GM19372 (cell line): ENCODE measurements at regions not wholly inside any gene's neighbourhood (a gene's known extent, or its start where the extent isn't known, plus 50 kb on each side); places are given as distances from the start of the nearest gene placed in this dataset.

Source experiments
- ATAC-seq: cut with Tn5 transposase; IDR thresholded peaks from one replicate; pipeline ENCODE4 v1.9.1; 2021; ENCODE audit warnings: mild to moderate bottlenecking, low read depth, moderate library complexity; ENCODE audit not compliant: unreplicated experiment

- ATAC-seq, result no peak
Measured at GRCh38 chr2:157107460-157107859, 150.0 kb upstream of the GALNT5 start.

- ATAC-seq, result no peak
Measured at GRCh38 chr2:157107877-157108276, 149.6 kb upstream of the GALNT5 start.

DNA sequence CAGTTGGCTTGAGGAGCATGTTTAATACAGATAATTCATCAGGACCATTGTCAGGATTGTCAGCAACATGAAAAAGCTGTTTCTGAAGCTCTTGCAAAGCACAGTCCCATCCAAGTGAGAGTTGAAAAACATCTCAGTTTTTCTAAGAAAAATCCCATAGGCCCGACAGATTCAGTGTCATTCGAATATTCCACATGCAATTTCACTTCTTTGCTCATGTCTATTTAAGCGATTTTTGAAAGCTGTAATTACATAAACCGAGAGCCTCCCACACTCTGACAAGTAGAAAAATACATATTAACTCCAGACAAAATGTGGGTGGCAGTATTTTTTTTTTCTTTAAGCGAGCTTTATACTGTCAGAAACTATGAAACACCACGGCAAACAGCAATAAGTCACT, 134.7 kb upstream of the GALNT5 start:
- no peak for ATAC-seq

DNA sequence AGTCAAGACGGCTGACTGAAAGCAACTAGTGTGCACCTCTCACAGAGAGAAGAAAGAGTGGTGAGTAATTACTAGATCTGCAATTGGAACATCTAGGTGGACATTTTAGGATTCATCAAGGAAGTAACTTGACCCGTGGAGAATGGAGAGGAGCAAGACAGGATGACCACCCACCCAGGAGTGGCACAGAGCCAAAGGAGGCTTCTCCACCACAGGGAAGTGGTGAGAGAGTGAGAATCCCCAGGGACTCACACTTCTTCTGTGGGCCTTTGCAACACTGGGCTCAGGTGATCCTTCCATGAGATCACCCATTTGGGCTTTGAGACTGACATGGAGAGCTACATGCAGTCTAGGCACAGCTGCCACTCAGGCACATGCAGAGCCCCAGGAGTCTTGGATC, 132.8 kb upstream of the GALNT5 start:
- no peak for ATAC-seq

- ATAC-seq, result no peak
Measured at GRCh38 chr2:157125685-157126084, 131.8 kb upstream of the GALNT5 start.

DNA sequence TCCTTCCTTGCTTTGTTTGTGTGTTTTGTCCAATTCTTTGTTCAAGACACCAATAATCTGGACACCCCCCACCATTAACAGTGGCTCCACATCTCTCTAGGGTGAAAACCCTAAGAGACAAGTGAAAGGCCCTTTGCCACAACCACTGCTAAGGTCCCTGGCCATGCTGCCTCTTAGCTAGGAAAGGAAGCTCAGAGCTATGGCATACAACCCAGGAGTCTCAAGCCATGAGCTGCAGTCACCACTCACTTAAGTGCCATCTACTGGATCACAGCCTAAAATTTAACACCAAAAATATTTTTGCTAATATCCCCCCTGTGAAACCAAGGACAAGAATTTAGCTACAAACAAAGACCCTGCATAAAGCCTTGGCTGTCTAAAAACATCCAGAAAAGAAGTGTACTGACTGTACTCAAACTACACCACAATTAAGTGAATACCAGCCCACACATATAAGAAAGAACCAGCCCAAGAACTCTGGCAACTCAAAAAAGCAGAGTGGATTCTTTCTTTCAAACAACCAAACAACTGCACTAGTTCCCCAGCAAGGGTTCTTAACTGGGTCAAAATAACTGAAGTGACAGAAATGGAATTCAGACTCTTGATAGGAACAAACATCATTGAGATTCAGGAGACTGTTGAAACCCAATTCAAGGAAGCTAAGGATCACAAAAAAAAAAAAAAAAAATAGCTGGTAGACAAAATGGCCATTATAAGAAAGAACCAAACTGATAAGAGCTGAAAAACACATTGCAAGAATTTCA, 130.1 kb upstream of the GALNT5 start:
- no peak for ATAC-seq

- ATAC-seq, result no peak
Measured at GRCh38 chr2:157143901-157144300, 113.6 kb upstream of the GALNT5 start.

DNA sequence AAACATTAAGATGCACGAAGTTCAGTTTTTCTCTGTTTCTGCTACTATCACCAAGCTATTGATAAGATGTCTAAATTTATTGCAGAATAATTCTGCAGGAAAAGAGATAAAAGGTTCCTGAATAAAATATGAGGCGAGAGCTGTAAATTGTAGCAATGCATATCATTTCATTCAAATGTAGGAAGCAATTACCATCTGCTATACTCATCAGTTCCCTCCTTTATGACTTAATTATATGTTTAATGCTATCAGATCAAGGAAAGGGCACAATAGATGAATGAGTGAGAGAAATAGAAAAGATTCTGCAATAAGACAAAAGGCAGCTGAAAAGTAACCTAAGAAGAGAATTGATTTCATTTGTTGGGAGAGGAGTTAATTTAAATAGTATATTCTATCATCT, 108.2 kb upstream of the GALNT5 start:
- ATAC-seq, result no peak

DNA sequence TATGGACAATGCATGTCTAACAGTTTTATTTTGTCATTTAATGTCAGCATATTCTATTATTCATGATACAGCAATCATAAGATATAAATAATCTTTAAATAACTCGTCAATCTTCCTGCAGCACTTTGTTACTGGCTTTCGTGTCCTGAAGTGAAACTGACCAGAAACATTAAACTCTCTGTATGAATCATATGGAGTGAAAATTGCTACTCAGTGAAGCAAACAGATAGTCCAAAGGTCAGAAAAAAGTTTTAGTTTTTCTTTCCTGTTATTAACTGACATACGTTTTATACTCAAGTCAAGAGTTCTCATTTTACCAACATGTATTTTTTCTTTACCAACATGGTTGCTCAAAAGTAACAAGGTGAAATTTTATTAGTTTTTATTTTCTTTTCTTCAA, 106.8 kb upstream of the GALNT5 start:
- ATAC-seq, result peak; percentile 84

GRCh38 chr2:157152362-157152761, 105.1 kb upstream of the GALNT5 start:
- no peak for ATAC-seq

GRCh38 chr2:157155992-157156391, 101.5 kb upstream of the GALNT5 start:
- ATAC-seq, result no peak

DNA sequence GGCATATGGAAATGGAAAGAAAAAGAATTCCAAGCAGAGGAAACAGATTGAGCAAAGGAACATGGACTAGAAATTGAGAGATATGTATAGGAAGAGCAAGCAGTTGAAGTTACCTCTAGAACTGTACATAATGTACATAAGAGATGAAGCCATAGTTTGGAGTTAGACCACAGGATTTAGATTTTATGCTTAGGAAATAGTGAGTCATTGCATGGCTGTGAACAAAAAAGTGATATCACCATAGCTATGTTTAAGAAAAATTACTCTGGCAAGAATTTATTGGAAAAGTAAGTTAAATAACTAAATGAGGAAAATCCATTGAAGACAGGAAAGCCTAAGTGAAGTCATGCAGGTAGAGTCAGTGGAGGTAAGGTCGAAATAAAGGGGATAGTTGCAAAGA, 99.4 kb upstream of the GALNT5 start:
- no peak for ATAC-seq

GRCh38 chr2:157159221-157159934, 98.1 kb upstream of the GALNT5 start:
- ATAC-seq, result no peak

- no peak for ATAC-seq
Measured at GRCh38 chr2:157160111-157160510, 97.4 kb upstream of the GALNT5 start.

GRCh38 chr2:157164370-157164769, 93.1 kb upstream of the GALNT5 start:
- ATAC-seq, result no peak

DNA sequence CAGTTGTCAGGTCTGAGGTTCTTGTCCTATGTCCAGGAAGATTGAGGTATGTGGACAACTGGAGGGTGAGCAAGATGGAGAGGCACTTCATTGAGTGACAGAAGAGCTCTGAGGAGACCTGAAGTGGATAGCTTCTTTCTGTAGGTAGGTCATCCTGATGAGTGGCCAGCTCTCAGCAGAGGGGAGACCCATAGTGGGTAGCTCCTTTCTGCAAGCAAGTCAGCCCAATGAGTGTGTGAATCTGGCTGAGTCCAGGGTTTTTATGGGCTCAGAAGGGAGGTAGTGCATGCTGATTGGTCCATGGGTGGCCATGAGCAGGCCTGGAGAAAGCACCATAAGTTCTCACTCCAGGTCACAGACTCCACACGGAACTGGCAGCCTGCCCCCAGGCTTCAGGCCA, 92.6 kb upstream of the GALNT5 start:
- no peak for ATAC-seq

DNA sequence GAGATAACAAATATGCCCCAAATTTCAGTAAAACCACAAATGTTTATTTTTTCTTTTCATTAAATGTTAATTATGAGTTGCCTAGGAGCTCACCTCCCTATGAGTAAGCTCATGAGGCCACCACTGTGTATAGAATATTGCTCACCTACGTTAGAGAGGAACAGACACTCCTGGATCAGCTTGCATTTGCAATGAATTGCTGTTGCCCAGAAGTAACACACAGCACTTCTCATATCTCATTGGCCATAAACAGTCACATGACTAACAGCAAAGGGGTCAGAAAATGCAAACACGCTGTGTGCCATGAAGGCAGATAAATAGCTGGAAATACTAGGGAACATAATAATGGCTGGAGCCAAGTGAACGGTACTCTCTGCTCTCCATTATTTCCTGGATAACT, 89.0 kb upstream of the GALNT5 start:
- no peak for ATAC-seq

- ATAC-seq, result no peak
Measured at GRCh38 chr2:157169889-157170288, 87.6 kb upstream of the GALNT5 start.

DNA sequence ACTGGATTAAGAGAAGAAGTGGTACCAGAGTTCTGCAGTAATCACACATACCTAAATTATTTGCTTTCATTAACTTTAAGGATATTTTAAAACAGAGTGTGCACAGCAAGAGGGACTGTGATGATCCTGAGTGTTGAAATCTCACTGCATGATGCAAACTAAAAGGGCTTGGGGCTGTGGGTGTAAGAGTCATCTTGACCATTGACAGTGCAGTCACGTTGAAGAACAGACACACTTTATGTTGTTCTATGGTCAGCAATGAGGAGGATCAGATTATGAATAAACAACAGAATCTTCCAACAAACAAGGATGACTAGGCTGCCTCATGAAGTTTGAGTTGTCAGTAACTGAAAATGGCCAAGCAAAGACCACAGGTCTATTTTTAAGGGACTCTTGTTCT, 87.2 kb upstream of the GALNT5 start:
- ATAC-seq, result no peak

DNA sequence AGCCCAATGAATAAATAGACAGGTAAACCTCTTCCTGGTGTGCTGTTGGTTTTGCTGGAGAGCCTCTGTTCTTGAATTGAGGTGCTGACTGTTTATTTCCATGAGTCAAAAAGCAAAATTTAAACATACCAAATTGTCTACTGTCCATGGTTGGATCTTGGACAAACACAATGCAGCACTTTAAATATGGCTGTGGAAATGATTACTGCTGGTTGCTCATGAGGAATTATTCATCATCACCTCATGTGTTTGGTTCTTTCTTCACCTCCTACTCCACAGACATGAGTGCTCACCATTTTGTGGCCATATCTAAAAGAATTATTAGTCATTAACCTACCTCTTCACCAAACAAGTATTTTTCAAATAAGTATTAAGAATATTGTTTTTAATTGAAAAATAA, 85.3 kb upstream of the GALNT5 start:
- no peak for ATAC-seq

DNA sequence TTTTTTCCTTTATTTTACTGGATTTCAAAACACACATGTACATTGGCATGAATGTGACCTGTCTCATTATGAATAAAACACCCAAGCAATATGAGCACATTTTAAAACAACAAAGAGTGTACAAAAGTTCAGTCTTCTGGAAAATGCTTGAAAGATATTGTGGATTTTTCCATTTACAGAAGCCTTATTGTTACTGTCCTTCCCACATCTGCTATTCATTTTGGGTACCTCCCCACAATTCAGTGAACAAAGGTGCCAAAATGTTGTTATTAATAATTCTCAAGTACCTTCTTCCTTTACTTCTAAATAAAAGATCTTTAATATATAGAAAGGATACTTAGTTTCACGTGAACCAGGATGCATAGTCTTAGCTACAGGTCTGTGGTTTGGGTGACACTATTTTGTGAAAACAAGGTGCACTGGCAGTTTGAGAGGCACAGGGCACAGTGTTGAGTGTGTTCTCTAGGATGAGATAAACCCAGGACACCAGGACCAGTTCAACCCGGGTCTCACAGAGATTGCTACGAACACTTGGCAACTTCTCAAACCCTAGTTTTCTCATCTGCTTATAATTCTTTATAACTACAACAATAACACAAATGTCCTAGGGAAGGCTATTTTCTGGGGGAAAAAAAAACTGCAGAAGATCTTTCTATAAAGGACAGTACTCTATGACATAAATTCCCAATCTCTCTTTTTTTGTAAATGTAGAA, 84.5 kb upstream of the GALNT5 start:
- ATAC-seq, result no peak
